GM13977 (cell line): ENCODE measurements at regions not wholly inside any gene's neighbourhood (a gene's known extent, or its start where the extent isn't known, plus 50 kb on each side); places are given as distances from the start of the nearest gene placed in this dataset.

Experiments
- DNase-seq: peaks from one replicate; pipeline ENCODE4 v3.0.0; 2012; ENCODE audit warnings: low spot score
- CTCF ChIP-seq: IDR thresholded peaks from 2 replicates; pipeline ENCODE4 v1.5.1; 2012; ENCODE audit warnings: mild to moderate bottlenecking, control low read depth; ENCODE audit not compliant: insufficient read depth; ENCODE audit errors: extremely low read depth, missing control alignments
- in situ Hi-C: fragments of 300-500 bp; cut with MboI; formaldehyde crosslinking; loops from one replicate; pipeline ENCODE4 v1.12.0; 2022; ENCODE audit warnings: low sequenced_read_pairs, low pct_unique_long_range_greater_than_20kb, mixed read lengths, inconsistent platforms; ENCODE audit not compliant: unreplicated experiment

DNA sequence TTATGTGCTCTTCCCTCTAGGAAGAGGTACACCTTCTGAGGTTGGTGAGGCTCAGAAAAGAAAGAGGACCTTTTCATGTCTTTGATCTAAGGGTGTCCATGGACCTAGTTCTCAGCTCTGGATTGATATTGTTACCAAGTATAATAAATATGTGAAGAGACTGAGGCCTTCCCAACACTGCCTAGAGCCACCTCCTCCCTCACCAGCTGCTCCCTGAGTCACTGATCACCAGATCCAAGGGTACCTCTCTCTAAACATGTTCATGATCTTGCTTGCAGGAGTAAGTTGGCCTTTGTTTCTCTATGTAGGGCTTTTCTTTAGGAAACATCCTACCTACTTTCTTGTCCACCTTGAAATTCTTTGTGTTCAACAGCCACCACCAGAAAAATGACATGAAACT is 218.8 kb upstream of the ADRA1B start:
- TF ChIP-seq CTCF = no peak
- no peak for DNase-seq
- in situ Hi-C loops = no loop called here

DNA sequence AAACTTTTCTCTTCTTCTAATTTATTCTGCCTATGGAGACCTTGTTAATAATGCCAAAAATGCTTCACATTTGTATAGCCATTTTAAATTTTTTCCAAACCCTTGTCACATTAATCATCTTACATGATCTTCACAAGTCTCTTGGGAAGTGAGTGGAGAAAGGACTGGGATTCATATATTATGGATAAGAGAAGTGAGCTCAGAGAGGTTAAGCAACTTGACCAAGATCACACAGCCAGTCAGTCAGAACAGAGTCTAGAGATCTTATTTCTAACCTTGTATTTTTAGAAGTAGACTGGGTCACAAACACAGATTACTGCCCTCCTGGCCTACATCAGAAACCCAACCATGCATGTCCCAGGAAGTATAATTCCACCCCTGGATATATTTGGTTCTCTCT is 218.0 kb upstream of the ADRA1B start:
- DNase-seq = no peak
- TF ChIP-seq CTCF = no peak
- in situ Hi-C loops = no loop called here

DNA sequence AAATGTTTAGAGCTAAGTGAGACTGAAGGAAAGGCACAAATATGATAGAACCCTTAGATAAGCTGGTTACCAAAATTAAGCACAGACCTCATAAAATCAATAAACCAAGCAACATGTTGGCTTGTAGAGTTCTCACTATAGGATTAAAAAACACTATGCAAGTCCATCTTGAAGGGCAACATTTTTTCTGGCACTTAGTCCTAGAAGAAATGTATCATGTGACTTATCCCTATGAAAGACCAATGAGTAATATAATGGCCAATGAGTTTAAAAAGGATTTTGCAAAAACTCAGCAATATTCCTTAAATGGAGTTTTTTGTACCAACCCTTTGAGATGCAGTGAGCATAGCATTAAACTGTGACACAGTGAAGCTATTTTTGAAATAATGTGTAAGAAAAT is 216.3 kb upstream of the ADRA1B start:
- TF ChIP-seq CTCF = no peak
- DNase-seq = no peak
- in situ Hi-C loops = no loop called here

GRCh38 chr5:159702301-159702700 is 214.0 kb upstream of the ADRA1B start:
- in situ Hi-C loops = no loop called here
- DNase-seq = no peak
- no peak for TF ChIP-seq CTCF

DNA sequence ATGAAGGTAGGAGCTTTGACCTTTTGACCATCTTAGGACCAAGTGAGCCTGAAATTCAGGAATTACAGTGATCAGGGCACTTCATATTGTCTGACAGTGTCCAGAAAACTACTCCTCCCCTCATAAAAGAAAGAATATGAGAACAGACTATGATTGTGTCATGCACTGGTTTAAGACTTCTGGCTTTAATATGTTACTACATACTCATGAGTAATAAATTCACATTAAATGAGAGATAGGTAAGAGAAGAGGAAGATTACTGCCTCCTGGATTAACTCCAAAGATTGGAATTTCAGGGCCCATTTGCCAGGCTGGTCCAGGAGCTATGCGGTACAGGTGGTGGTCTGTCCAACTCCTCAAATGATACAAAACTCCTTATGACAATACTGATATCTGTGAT is 213.5 kb upstream of the ADRA1B start:
- in situ Hi-C loops = no loop called here
- no peak for DNase-seq
- TF ChIP-seq CTCF = no peak

- no peak for TF ChIP-seq CTCF
- DNase-seq = no peak
- in situ Hi-C loops = no loop called here
These were observed 212.1 kb upstream of the ADRA1B start for GRCh38 chr5:159704160-159704559.

GRCh38 chr5:159705948-159706347 is 210.3 kb upstream of the ADRA1B start:
- TF ChIP-seq CTCF = no peak
- in situ Hi-C loops = no loop called here
- DNase-seq = no peak
